H1 (cell line): ENCODE measurements at regions not wholly inside any gene's neighbourhood (a gene's known extent, or its start where the extent isn't known, plus 50 kb on each side); places are given as distances from the start of the nearest gene placed in this dataset.

Source experiments
- CHD7 ChIP-seq: fragments of 300-600 bp; sonication (generic); IDR thresholded peaks from 2 replicates; pipeline ENCODE4 v1.7.1; 2012; ENCODE audit warnings: low read length, moderate library complexity, mild to moderate bottlenecking, inconsistent platforms; ENCODE audit not compliant: insufficient replicate concordance
- EGR1 ChIP-seq: IDR thresholded peaks from 2 replicates; pipeline ENCODE4 v1.6.1; 2011; ENCODE audit warnings: low read depth, low read length, borderline replicate concordance
- NRF1 ChIP-seq: IDR thresholded peaks from 2 replicates; pipeline ENCODE4 v1.6.1; 2011; ENCODE audit warnings: mild to moderate bottlenecking, low read depth, low read length, improper control_type of control experiment
- RAD21 ChIP-seq, 2 experiments: IDR thresholded peaks in 1 of 2; conservative IDR thresholded peaks in 1 of 2; 2 replicates each; pipeline ENCODE4 v1.6.1; 2011; ENCODE audit warnings: low read depth in 2 of 2, low read length in 2 of 2, improper control_type of control experiment in 1 of 2, inconsistent platforms in 1 of 2, mild to moderate bottlenecking in 1 of 2, moderate library complexity in 1 of 2
- SP2 ChIP-seq: IDR thresholded peaks from 2 replicates; pipeline ENCODE4 v1.6.1; 2012; ENCODE audit warnings: mild to moderate bottlenecking, low read length, inconsistent platforms
- SUZ12 ChIP-seq: fragments of 200-600 bp; sonication (generic); IDR thresholded peaks from 2 replicates; pipeline ENCODE4 v1.6.1; 2012; ENCODE audit warnings: mild to moderate bottlenecking, inconsistent platforms, low read length, moderate library complexity, mixed read lengths
- TBP ChIP-seq: IDR thresholded peaks from 2 replicates; pipeline ENCODE4 v1.6.1; 2011; ENCODE audit warnings: low read depth, low read length, improper control_type of control experiment

GRCh38 chr20:24303393-24304170 is 165.8 kb upstream of the SYNDIG1 start (continued):
- TF ChIP-seq CHD7 (no peak), SUZ12 (no peak), TBP (no peak), NRF1 (no peak), RAD21 (IDR thresholded peaks at IDR 0.05 in 1 of 2, conservative IDR thresholded peaks at IDR 0.05 in 1 of 2; ENCODE audit: low read depth in 2 of 2, low read length in 2 of 2) (peak; percentile 41 to 55), SP2 (no peak), EGR1 (no peak)
